GM12873 (cell line): ENCODE measurements at regions not wholly inside any gene's neighbourhood (a gene's known extent, or its start where the extent isn't known, plus 50 kb on each side); places are given as distances from the start of the nearest gene placed in this dataset.

ENCODE experiments used
- TF ChIP-seq, protein P1 (sequence below): IDR thresholded peaks from 2 replicates; pipeline ENCODE4 v1.5.1; 2012; ENCODE audit warnings: low read depth, mild to moderate bottlenecking, moderate library complexity, low read length, control low read depth; ENCODE audit not compliant: insufficient read depth; ENCODE audit errors: missing control alignments

DNA sequence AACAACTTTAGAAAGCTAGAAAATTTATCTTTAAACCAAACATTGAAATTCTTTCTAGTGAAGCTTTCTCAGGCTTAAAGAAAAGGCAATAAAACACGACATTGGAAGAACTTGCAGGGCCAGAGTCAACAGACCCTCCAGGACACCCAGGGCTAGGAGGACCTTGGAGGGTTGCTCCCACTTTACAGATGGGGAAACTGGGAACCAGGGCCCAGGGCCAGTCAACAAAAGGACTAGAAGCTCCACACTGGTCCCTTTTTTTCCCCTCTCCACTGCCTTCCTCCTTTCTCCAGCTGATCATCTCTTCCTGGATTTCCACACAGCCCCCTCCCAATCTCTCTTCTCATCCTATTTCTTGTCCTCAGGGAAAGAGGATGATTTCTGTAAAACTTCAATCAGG, 307.7 kb upstream of the CDH5 start:
- TF ChIP-seq, protein P1, sequence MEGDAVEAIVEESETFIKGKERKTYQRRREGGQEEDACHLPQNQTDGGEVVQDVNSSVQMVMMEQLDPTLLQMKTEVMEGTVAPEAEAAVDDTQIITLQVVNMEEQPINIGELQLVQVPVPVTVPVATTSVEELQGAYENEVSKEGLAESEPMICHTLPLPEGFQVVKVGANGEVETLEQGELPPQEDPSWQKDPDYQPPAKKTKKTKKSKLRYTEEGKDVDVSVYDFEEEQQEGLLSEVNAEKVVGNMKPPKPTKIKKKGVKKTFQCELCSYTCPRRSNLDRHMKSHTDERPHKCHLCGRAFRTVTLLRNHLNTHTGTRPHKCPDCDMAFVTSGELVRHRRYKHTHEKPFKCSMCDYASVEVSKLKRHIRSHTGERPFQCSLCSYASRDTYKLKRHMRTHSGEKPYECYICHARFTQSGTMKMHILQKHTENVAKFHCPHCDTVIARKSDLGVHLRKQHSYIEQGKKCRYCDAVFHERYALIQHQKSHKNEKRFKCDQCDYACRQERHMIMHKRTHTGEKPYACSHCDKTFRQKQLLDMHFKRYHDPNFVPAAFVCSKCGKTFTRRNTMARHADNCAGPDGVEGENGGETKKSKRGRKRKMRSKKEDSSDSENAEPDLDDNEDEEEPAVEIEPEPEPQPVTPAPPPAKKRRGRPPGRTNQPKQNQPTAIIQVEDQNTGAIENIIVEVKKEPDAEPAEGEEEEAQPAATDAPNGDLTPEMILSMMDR = no peak

DNA sequence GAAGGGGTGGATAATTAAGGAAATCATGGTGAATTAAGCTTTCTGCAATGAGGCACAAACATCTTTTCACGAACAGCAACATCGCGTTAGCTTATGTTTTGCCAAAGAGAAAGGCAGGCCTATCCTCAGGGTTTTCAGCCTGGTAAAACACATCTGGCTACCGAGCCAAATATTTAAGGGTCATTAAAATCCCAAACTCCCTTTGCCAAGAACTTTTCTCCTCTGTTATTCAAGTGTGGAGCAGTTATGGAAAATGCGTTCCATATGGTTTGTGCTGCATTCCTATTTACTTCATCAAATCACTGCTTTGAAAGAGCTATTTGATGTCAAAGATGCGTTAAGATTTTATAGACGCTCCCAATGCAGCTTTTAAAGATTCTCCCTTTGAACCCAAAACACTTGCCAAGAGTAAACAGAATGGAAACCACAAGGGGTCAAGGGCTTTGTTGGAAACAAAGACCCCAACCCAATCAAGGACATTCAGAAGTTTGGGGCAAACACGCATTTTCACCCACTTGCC, 308.3 kb upstream of the CDH5 start:
- TF ChIP-seq, protein P1 = no peak

DNA sequence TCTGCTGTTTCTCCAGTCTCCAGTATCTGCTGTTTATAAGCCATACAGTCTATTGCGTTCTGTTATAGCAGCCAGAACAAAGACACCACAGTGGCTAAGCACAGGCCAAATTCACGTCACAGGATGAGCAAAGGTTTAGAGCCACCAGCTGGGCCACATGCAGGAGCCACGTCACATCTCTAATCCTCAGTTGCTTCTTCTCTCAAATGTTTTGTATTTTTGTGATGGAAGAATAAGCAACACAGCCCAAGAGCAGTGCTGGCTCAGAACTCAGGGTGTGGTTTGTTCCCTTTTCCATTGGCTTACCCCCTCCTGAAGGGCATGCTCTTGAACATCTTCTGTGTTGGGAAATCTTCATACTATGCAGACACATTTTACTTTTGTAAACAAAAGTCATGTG, 309.4 kb upstream of the CDH5 start:
- TF ChIP-seq, protein P1 = no peak

DNA sequence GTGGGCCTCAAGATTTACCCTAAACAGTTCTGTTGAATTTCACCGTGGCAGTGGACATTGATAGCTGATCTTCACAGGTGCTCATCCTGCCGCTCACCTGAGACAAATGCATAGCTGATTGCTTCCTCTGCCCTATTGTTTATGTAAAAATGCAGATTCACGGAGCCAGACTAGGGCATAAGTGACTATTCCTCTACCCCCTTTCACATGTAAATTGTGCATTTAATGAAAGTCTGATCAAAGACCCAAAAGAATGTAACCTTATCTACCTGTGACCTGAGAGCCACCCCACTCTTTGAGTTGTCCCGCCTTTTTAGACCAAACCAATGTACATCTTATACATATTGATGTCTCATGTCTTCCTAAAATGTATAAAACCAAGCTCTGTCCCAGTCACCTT, 312.4 kb upstream of the CDH5 start:
- TF ChIP-seq, protein P1 = no peak

DNA sequence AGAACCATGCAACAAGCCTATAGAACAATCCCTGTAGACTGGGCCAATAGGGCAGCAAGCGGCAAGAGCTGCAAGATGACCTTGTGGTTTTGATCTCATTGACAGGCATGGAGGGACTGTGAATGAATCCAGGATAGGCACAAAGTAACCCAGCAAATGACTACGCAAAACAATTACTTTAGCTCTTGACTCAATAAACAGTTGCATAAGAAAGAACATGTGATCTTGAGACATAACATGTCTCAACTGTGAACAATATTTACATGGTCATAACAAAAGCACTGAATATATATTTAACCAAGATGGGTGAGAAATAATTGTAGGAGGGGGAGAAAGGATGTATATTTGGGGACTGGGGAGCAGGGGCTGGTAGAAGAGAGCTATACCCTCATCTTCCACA, 313.7 kb upstream of the CDH5 start:
- TF ChIP-seq, protein P1 = no peak

DNA sequence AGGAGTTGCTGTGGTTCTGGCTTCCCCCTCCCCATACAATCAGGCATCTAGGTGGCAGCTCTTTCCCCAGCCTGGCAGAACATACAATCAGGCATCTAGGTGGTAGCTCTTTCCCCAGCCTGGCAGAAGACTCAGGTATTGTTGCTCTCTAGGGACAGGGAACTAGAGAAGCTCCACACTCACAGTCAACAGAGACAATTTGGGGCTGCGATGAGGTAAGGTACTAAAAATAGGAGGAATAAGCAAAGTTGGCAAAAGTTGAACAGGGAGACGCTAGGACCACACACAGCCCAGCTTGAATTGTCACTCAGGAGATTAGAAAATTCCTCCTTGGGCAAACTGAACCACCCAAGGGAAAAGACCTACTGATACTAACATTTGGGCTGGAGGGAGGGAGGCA, 315.5 kb upstream of the CDH5 start:
- TF ChIP-seq, protein P1 = no peak

DNA sequence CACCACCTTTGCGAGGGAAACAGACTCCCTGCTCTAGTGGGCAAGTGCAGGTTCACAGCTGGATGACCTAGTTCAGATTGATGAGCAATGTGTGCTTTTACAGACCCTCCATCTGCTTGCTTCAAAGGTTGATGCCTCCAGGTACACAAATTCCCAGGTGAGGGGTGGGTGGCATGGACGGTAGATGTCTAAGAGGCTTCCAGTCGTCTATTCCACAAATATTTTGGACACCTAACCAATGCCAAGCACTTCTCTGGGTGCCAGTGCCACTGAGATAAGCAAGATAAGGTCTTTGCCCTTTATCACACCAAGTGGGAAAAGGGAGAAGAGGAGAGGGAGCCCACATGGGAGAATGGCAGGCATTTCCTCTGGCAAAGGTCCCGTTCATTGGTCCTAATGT, 316.6 kb upstream of the CDH5 start:
- TF ChIP-seq, protein P1 = no peak
